Middle frontal gyrus (tissue), 1 donor: ENCODE measurements at regions not wholly inside any gene's neighbourhood (a gene's known extent, or its start where the extent isn't known, plus 50 kb on each side); places are given as distances from the start of the nearest gene placed in this dataset.
"Not testable (repeated sequence)": the region's sequence is repeated elsewhere in the genome, so short reads cannot be mapped to it uniquely, and the experiment has no call there.

Experiments
- DNase-seq: peaks from one replicate; pipeline ENCODE4 v3.0.0-alpha.2; 2015; ENCODE audit warnings: low spot score; ENCODE audit errors: extremely low spot score

DNA sequence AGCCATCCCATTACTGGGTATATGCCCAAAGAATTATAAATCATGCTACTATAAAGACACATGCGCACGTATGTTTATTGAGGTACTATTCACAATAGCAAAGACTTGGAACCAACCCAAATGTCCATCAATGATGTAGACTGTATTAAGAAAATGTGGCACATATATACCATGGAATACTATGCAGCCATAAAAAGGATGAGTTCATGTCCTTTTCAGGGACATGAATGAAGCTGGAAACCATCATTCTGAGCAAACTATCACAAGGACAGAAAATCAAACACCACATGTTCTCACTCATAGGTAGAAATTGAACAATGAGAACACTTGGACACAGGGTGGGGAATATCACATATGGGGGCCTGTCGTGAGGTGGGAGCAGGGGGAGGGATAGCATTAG is 103.5 kb upstream of the ADRA1B start:
- not testable (repeated sequence) for DNase-seq

DNA sequence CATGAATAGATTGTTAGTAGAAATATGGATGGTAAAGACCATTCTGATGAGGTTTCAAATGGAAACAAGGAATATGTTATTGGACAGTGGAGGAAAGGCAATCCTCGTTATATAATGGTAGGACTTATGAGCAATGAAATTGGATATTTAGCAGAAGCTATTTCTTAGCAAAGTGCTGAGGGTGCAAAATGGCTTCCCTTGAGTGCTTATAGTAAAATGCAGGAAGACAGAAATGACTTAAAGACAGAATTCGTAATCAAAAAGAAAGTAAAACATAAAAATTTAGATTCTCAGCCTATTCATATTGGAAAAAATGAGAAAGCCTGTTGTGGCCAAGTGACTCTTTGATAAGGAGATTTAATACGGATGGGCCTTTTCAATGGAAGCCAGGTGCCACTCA is 102.1 kb upstream of the ADRA1B start:
- DNase-seq = no peak

DNA sequence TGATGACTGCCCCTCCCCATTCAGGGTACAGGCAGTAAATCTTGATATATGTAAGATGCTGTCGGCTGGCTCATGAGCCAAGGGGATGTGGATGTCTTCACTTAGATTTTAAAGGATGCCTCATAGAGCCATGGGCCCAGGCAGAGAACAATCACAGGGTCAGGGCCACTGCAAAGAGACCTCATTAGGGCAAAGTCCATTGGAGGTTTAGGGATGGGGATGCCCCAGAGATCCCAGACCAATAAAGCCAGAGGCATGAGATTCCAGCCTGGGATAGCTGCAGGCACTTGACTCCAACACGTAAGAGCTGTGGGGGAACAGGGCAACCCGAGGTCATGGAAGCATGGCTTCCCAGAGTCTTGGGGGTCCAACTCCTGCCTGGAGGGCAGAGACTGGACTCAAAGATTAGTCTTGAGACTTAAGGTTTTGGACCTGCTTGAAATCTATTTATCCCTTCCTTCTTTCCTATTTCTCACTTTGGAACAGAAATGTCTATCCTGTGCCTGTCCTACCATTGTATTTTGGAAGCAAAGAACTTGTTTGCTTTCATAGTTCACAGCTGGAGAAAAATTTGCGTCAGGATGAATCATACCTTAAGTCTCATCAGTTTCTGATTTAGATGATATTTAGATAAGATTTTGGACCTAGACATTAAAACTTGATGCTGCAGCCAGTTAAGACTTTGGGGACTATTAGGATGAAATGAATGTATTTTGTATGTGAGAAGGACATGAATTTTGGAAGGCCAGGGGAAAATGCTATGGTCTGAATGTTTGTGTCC is 101.3 kb upstream of the ADRA1B start:
- DNase-seq = no peak

DNA sequence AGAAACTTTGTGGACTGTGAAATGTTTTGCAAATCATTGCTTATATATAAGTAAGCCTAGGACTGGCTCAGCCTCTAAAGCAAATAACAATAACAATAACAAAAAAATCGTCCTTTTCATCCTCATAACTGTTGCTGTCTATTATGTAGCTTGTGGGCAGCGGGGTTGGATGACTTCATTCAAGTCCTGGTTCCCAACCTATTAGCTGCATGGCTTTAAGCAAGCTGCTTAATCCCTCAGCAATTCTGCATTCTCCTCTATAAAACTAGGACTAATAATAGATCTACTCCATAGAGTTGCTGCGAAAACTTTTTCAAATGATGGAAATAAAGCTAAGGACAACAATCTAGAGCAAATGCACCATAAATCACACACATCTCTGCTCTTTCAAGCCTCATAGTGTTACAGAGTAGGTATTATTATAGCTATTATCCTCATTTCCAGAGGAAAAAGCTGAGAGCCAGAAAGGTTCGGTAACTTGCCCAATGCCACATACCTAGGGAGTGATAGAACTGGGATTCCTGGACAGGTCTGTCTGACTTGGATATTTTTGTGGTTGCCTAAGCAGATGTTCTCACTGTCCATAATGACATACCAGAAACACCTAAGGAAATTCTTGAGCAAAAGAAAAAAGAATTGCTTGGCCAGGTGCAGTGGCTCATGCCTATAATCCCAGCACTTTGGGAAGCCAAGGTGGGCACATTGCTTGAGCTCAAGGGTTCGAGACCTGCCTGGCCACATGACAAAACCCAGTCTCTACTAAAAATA is 98.8 kb upstream of the ADRA1B start:
- no peak for DNase-seq

DNA sequence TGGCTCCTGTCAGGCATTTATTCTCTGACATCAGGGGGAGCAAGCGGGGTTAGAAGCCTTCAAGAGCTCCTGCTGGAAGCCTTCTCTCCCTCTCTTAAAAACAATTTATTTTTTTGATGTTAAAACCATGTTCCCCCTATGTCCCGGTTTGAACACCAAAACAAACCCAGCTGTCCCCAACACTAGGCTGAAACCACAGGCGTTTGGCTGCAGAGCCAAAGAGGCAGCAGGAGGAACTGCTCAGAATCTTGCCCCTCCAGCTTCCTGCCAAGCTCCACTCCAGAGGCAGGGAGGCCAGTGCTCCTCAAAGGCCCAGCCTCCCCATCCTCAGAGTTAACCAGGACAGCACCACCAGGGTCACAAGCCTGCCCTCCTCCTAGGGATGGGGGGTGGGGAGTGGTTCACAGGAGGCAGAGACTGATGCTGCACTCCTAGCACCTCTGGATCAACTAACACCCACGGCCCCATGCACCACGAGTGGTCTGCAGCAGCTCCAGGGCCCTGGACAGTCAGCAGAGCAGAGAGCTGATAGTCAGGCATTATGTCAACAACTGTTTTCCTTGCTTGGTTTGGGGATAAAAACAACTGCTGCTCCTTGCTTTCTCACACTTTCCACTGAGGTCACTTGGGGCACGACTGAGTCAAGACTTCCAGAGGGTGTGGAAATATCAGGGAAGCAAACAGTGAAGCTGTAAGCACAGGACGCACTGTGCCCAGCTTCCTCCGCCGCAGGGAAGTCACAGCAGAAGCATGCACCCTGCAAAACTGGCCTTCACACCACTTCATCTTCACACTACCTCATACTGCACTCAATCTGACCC is 96.5 kb upstream of the ADRA1B start:
- DNase-seq = no peak

DNA sequence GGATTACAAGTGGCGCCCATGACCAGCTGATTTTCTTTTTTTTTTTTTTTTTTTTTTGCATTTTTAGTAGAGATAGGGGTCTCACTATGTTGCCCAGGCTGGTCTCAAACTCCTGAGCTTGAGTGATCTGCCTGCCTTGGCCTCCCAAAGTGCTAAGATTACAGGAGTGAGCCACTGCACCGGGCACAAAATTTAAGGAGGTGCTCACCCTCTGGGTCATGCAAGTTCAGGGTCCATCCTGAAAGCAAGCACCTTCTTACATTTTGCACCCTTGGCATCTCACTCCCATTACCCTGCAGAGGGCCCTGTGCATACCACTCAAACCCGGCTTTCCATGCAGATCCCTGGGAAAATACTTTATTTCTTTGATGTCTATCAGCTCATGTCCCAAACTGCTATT is 95.6 kb upstream of the ADRA1B start:
- DNase-seq = no peak

DNA sequence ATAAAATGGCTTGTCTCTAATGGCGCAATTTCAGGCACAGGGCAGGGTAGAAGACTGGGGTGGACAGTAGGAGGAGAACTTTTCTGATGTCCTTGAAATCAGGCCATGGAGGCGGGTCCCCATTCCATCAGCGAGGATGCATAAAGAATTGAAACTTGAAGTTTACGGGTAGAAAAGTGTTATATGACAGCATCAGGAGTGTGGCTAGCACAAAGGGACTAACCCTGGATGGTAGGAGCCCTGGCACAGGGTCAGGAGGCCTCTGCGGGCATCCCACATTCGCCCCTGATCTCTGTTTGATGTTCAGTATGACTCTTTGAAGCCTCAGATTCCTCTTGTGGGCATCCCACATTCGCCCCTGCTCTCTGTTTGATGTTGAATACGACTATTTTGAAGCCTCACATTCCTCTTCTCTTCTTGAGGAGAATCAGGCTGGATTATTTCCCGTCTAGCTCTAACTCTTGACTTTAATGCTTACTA is 94.8 kb upstream of the ADRA1B start:
- DNase-seq = no peak

DNA sequence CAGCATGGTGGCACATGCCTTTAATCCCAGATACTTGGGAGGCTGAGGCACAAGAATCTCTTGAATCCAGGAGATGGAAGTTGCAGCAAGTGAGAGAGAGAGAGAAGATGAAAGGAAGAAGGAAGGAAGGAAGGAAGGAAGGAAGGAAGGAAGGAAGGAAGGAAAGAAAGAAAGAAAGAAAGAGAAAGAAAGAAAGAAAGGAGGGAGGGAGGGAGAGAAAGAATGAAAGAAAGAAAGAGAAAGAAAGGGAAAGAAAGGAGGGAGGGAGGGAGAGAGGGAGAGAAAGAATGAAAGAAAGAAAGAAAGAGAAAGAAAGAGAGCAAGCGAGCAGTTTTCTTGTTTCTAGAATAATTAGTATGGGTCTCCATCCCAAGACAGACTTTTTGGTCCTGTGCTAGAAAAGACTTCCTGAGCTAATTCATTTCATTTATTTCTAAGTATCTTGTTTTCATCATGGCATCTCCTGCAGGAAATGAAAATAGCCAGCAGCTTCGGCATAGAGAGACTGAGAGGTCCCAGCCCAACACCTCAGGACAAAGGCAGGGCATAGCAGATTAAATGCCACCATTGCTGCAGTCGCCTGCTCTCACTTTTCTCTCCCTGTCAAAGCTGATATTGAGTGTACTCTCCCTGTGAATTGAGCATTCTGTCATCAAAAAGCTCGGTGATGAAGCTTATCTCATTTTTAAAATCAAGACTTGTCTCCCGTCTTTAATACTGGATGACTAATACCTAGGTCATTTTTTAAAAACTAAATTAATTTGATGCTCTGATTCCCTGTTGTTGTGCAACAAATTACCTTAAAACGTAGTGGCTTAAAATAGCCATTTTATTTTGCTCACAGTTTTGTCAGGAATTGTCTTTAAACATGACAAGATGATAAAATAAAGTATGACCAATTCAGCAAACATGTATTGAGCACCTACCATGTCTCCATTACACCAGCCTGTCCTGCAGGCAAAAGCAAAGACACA is 91.8 kb upstream of the ADRA1B start:
- DNase-seq = no peak

DNA sequence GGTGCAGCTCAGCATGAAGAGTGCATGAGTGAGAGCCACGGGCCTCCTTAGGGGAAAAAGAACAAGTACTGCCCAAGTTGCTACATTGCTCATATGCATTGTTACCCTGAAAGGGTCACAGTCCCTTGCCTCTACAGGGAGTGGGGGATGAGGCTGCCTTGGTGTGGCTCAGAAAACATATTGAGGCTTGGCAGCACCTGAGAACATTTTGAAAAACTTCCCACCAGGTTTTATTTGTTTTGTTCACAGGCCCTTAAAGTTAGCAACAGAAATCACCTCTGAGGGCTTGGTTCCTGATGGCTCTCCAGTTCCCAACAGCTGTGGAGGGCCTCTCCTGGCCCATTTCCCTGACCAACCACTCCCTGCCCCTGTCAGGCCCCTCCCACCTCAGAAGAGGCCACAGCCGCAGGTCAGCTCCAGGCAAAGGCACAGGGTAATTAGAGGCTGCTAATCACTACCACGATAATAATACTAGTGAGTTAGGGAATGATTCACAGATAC is 90.7 kb upstream of the ADRA1B start:
- no peak for DNase-seq

DNA sequence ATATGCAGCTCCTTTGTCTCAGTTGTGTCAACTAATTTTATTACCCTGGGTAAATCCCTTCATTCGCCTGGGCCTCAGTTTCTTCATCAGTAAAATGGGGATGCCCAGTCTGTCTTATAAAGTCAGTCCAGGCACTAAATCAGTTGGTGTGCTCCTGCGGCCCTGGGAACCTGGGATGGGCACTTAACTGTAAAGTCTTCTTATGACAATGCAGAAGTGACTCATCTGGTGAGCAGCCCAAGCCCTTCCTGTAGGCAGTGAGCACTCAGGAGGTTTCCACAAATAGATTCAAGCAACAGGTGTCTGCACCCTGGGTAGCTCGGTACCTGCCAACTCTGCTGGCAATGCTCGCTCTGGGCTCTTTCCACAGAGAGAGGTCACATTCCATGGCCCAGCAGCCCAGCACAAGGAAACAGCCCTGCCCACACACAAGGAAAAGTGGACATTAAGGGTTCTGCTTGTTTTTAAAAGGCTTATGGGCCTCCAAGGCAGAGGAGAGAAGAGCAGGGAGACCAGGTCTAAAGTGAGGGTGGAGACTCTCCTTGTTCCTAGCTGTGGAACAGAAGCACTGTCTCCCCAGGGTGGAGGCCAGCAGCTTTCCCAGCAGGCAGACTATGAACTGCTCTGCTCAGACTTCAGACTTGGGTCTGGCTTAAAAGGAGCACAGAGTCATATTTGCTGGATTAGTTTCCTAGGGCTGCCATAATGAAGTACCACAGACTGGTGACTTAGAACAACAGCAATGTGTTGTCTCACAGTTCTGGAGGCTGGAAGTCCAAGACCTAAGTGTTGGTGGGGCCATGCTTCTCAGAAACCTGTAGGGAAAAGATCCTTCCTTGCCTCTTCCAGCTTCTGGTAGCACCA is 89.7 kb upstream of the ADRA1B start:
- no peak for DNase-seq

DNA sequence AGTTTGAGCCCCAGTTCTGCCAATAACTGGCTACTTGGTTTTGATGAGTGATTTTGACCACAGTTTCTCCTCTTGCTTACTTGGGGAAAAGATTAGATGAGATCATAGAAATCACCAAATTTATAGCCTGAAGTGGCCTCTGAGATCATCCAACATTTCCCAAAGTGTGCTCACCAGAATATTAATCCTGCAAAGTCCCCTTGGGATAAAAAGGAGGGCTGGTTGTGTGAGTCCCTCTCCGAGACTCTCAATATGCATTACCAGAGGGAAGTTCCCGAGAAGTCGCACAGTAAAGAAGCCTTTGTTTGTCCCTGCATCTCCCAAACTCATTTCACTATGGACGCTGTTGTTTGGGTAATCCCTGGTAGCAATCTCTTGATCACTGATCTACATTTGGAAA is 88.4 kb upstream of the ADRA1B start:
- no peak for DNase-seq

DNA sequence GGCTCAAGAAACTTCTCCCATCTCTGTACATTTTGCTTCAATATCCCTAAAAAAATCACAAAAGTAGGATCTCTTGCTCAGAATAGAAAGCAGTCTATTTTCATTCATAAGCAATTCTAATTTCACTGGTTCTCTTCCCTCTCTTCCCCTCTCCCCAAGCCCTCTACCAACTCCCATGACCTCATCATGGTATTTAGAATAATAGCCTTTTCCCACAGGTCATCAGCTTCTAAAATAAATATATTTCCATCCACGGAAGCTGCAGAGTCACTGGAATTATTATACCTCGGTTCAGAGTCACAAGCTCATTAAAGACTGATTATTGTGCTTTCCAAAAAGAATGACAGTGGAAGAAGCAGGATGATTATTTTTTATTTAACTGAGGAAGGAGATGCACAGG is 84.2 kb upstream of the ADRA1B start:
- DNase-seq = no peak

DNA sequence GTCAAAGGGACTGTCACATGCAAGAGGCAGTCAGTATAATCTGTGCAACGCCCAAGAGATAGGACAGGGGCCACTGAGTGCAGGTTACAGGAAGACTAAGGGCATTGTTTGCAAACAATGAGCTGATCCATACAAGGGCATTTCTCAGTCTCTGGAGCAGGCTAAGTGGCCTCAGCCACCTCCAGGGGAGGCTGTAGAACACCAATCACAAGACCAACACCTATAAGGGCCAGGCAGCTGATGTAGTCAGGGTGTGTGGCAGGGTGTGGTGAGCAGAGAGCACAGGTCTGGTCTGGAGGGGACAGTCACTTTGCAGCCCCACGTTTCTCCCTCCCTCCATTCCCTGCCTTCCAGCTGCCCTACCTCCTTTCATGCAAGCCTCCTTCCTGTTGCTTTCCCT is 83.2 kb upstream of the ADRA1B start:
- DNase-seq = no peak

DNA sequence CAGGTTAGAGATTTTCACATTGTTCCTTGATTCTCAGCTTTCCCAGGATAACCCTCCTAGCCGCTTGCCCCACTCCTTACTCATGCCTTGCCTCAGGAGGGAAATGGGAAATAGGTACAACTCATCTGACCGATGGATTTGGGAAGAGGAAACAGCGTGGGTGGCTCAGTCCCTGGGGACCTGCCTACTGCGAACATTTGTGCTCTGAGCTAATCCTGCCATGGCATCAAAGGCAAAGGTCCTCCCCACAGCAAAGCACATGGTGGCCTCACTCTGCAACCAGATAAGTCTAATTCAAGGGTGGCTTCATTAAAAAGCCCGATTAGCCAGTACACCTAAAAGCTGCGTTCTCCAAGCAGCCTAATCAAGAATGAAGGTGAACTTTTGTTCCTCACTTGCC is 82.4 kb upstream of the ADRA1B start:
- DNase-seq = no peak

DNA sequence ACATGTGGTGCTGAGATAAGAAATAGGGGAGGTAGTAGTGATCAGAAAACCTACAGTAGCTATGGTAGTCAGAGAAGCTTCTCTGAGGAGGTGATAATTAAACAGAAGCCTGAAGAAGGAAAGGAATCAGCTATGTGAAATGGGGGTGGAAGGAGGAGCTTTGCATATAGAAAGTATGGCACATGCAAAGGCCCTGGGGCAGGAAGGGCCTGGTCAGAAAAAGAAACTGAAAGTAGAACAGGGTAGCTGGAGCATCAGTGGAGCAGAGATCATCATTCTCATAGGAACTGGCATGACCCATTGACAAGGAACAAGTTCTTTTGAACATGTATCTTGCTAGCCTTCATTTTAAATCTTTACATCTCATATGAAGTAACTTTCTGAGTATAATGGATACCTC is 80.7 kb upstream of the ADRA1B start:
- no peak for DNase-seq

DNA sequence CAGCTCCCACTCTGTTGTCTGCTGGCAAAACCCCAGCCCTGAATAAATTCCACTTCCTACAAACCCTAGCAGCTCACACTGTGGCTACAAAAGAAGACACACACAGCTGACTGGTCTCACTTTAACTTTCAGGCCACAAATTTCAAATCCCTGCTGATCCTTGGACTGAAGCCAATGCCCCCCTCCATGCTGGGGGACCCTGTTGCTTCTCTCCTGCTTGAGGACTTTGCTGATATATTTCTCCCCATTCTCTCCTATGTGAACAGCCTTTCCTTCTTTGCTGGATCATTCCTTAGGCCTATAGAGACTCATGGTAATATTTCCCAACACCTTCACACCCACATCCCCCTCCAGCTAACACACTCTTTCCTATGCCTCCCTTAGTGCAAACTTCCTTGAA is 79.6 kb upstream of the ADRA1B start:
- no peak for DNase-seq

DNA sequence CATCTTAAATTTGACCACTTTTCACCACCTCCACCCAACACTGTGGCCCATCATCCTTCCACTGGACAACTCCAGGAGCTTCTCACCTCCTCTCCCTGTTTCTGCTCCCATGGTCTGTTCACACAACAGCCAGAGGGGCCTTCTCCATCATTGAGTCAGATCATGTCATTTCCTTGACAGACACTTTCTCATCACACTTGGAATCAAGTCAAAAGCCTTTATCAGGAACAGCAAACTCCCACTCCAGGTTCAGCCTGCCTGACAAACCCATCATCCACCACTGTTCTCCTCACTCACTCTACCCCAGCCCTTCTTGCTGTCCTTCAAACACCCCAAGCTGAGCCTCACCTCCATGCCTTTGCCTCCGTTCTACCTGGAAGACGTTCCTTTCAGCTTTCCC is 78.4 kb upstream of the ADRA1B start:
- no peak for DNase-seq

DNA sequence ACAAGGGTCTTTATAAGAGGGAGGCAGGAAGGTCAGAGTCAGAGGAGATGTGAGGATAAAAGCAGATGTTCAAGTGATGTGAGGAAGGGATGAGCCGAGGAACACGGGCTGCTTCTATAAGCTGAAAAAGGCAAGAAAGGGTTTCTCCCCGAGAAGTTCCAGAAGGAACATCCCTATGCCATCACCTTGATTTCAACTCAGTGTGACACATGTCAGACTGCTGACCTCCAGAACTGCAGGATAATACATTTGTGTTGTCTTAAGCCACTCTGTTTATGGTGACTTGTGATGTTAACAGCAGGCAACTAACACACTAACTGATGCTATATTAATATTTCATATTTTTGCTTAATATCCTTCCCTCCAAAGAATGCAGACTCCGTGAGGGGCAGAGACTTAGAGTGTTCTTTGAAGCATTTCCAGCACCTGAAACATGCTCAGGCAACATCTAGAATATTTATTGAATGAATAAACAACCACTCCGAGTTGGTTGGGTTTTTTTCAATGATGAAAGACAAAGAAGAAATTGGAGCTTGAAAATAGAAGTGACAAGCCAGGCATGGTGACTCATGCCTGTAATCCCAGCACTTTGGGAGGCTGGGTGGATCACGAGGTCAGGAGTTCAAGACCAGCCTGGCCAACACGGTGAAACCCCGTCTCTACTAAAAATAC is 77.6 kb upstream of the ADRA1B start:
- DNase-seq = no peak
